Spleen (tissue), 7 donors: ENCODE measurements at regions not wholly inside any gene's neighbourhood (a gene's known extent, or its start where the extent isn't known, plus 50 kb on each side); places are given as distances from the start of the nearest gene placed in this dataset.

Source experiments
- CTCF ChIP-seq, 11 experiments: fragments of 200-600 bp in 7 of 11; fragments of 450-650 bp in 4 of 11; sonication (generic) in 4 of 11; IDR thresholded peaks in 8 of 11; conservative IDR thresholded peaks in 3 of 11; 1 replicate in 7 of 11; 2 replicates in 4 of 11; pipeline versions ENCODE4 v1.4.0 to v1.8.0; 2016 to 2021; ENCODE audit warnings: antibody characterized with exemption in 11 of 11, inconsistent platforms in 4 of 11, mild to moderate bottlenecking in 1 of 11
- POLR2AphosphoS5 ChIP-seq, 3 donors: sonication (generic); formaldehyde crosslinking; IDR thresholded peaks; one replicate each; pipeline ENCODE4 v1.5.1; 2017; ENCODE audit warnings: antibody characterized with exemption in 3 of 3
- donor health status: DM: no; HTN: no; CAD: no; lungs with moderate emphysema.
- donor health status: DM: no; HTN: no; CAD: no.
- donor health status: DM: no; HTN: no; CAD: no.

GRCh38 chr4:35824231-35824630, 420.1 kb downstream of the ARAP2 start:
- TF ChIP-seq CTCF (IDR thresholded peaks at IDR 0.05 in 8 of 11, conservative IDR thresholded peaks at IDR 0.05 in 3 of 11) = no peak
- no peak for TF ChIP-seq POLR2AphosphoS5 (IDR thresholded peaks at IDR 0.05)
